GM04503 (cell line): ENCODE measurements at regions not wholly inside any gene's neighbourhood (a gene's known extent, or its start where the extent isn't known, plus 50 kb on each side); places are given as distances from the start of the nearest gene placed in this dataset.
"Not testable (repeated sequence)": the region's sequence is repeated elsewhere in the genome, so short reads cannot be mapped to it uniquely, and the experiment has no call there.

ENCODE experiments used
- DNase-seq: peaks from one replicate; pipeline ENCODE4 v3.0.0-alpha.2; 2012; ENCODE audit warnings: low read depth

DNA sequence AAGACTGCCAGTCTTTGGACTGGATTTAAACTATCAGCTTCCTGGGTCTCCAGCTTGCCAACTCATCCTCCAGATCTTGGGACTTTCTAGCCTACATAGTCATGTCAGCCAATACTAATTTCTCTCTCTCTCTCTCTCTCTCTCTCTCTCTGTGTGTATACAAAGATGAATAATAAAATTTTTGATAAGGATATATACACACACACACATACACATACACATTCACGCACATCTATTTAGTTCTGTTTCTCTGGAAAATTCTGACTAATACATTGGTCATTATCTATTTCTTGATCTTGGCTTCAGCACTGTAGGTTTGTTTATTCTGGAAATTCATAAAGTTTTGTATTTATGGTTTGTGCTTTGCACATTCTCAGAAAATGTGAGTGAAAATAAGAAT lies 1606.2 kb upstream of the NUDT12 start:
- no peak for DNase-seq

DNA sequence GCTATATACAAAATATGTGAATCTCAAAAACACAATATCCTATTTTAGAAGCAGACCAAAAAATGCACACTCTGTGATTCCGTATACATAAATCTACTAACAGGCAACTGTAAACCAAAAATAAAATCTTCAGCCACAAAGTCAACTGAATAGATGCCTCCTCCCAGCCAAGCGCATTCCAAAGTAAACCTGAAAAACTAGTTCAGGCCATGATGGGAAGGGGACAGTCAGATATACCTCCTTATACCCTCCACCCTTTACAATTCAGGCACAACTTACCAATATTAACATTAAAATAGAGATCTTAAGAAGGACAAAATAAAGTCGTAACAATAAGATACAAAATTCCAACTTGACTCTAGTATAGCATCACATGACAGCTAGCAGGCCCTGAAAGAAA lies 1604.5 kb upstream of the NUDT12 start:
- no peak for DNase-seq

- DNase-seq: no peak
These were observed 1601.0 kb upstream of the NUDT12 start for GRCh38 chr5:105163547-105163946.

DNA sequence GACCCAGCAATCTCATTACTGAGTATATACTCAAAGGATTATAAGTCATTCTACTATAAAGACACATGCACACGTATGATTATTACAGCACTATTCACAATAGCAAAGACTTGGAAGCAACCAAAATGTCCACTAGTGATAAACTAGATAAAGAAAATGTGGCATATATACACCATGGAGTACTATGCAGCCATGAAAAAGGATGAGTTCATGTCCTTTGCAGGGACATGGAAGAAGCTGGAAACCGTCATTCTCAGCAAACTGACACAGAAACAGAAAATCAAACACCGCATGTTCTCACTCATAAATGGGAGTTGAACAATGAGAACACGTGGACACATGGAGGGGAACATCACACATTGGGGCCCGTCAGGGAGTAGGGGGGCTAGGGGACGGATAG lies 1600.0 kb upstream of the NUDT12 start:
- DNase-seq: not testable (repeated sequence)

- no peak for DNase-seq
These were observed 1595.9 kb upstream of the NUDT12 start for GRCh38 chr5:105158526-105158925.

- DNase-seq: no peak
These were observed 1587.7 kb upstream of the NUDT12 start for GRCh38 chr5:105150323-105150722.

GRCh38 chr5:105146867-105147266 lies 1584.3 kb upstream of the NUDT12 start:
- DNase-seq: no peak

DNA sequence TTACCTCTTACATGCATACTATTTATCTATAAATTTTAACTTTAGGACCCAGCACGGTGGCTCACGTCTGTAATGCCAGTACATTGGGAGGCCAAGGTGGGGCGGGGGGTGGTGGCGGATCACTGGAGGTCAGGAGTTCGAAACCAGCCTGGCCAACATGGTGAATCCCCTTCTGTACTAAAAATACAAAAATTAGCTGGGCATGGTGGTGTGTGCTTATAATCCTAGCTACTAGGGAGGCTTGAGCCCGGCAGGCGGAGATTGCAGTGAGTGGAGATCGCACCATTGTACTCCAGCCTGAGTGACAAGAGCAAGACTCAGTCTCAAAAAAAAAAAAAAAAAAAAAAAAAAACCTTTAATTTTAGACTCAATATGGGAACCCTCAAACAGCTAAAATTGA lies 1582.6 kb upstream of the NUDT12 start:
- no peak for DNase-seq

GRCh38 chr5:105134328-105134727 lies 1571.7 kb upstream of the NUDT12 start:
- DNase-seq: no peak

DNA sequence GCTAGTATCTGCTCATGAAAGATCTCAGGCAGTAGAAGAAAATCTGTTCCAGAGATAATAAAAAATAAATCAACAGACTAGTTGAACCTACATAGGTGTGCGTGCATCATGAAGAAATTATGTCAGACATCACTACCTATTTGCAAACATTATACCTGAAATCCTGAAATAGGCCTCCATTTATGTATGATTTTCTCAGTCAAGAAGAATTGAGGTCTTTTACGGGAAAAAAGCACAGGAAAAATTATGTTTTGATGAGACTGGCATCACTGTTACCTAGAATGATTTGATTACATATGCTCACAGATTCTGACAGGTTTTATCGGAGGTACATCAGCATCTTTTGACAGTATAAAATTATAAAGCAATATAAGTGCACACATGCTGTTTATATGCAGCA lies 1570.5 kb upstream of the NUDT12 start:
- no peak for DNase-seq

- no peak for DNase-seq
These were observed 1570.0 kb upstream of the NUDT12 start for GRCh38 chr5:105132581-105132980.

DNA sequence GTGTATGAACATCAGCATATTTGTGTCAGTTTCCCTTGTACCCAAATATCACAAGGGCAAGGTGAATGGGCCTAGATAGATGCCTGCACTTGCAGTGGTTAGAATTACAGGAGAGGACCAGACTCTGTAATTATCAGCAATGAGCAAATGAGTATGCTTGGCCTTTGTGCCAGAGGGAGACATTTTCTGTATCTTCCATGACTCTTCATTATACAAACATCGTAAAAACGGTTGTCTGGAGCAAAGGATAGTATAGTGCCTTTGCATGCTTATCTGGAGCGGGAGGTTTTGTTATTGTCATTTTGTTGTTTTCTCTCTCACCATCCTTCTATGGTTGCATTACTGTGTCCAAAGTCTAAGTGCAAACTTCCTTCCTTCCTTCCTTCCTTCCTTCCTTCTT lies 1568.5 kb upstream of the NUDT12 start:
- no peak for DNase-seq

- DNase-seq: no peak
These were observed 1539.0 kb upstream of the NUDT12 start for GRCh38 chr5:105101577-105101976.

- DNase-seq: no peak
These were observed 1526.4 kb upstream of the NUDT12 start for GRCh38 chr5:105088961-105089360.

DNA sequence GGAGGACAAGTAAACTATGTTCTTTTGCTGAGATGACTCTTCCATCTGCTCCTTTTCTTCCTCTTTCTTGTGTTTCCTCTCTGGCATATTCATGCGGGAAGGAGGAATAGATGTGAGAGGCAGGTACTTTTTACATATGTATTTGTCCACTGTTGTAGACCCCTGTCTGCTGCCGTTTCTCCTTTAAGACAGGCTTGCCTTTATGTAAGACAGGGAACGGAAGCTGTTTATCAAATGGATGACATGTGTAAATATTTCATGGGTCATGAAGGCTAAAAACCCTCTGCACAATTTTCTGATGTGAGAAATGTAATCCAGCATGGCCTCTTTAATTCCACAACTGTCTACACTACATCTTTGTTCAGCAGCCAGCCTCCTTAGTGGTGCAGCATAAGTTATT lies 1525.5 kb upstream of the NUDT12 start:
- no peak for DNase-seq

- no peak for DNase-seq
These were observed 1495.3 kb upstream of the NUDT12 start for GRCh38 chr5:105057893-105058292.

DNA sequence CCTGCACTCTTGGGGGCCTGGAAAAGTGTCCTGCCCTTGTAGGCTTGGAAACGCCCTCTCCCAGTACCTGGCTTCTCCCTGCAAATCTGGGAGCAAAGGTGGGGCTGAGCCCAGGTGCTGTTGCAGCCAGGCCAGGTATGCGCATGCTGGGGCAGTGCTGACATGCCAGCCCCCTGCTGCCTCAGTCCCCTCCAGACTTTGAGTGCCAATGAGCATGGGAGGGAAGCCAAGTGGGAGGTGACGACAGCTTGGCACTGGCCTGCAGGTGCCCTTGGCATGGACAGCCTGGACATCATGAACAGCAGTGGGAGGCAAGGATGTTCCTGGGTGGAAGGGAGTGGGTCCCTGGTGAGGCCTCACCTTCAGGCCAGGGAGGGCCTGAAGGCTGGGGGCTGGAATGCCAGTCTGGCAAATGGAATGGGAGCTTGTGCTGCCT lies 1494.4 kb upstream of the NUDT12 start:
- DNase-seq: no peak

DNA sequence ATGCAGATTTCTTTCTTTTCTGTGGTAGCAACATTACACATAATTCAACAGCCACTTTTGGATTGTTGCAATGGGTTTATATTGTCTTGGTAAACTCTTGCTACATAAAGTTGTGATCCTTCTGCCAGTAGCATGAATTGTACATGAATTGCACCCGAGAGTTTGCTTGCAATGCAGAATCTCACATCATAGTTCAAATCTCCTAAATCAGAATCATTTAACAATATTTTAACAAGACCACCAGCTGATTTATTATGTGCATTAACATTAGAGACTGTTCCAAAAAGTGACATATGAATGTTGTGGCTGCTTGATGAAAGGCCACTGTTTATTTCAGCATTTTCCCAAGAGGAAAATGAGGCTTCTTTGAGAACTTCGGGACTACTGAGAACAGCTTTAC lies 1491.8 kb upstream of the NUDT12 start:
- DNase-seq: no peak

DNA sequence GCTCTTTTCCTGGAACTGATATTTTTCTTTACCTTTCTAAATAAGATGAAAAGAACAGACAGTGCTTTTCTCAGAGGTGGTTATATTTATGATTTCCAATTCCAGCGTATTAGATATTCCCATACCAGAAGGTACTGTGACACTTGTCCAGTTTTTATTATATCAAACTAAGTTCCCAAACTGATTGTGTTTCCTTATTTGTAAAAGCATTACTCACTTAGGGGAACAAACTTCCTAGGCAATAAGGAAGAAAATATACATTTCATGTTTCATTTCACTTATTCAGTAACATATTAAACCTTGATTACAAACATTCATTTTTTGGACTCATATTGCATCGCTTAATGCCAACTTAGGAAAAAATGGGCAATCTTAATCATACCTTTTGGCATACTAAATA lies 1480.0 kb upstream of the NUDT12 start:
- DNase-seq: no peak

DNA sequence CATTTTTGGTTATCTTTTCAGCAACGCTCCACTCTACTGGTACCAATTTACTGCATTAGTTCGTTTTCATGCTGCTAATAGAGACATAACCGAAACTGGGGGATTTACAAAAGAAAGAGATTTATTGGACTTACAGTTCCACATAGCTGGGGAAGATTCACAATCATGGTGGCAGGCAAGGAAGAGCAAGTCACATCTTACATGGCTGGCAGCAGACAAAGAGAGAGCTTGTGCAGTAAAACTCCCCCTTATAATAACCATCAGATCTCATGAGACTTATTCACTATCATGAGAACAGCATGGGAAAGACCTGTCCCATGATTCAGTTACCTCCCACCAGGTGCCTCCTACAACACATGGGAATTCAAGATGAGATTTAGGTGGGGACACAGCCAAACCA lies 1474.2 kb upstream of the NUDT12 start:
- not testable (repeated sequence) for DNase-seq

DNA sequence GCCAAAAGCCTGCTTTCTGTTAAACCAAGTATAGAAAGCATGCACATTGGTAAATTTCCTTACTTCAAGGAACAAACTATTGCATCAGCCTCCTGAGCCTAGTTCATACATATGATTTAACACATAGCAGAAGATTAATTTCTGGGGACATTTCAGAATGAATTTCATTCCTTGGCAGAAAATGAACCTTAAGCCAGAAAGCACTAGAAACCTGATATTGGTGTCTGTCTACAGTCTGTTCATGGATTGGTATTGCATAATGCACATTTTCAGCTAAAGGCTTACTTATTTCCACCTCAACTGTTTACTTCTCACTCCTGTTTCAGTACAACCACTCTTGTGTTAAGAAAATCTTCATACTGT lies 1471.8 kb upstream of the NUDT12 start:
- no peak for DNase-seq

DNA sequence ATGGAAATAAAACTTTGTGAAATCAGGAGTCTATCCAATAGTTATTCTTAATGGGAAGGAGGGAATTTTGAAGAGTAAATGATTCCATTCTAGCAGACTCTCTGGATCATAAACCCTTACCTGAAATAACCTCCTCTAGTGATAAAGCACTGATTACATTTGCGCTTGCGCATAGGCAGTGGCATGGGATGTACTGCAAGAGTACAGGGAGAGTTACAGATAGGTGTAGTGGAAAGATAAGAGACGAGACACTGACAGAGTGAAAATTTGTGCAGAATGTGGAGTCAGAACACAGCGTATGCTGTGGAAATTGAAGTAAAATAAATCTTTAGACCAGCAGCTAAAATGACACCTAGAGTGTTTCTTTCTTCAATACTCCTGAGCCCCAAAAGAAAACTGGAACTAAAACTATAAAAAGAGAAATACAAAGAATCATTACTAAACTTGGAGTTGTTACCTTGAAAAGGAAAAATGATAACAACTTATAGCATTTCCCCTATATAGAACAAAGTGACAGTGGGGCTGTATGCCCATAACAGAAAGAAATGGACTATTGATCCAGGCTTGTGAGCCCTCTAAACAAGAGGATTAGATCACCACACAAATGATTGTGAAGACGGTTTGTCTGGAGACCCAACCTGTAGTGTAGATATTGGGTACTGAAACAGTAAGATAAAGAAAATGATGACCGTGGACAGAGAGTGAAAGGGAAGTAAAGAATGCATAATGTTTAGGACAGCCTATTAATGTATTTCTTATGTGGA lies 1471.2 kb upstream of the NUDT12 start:
- no peak for DNase-seq

DNA sequence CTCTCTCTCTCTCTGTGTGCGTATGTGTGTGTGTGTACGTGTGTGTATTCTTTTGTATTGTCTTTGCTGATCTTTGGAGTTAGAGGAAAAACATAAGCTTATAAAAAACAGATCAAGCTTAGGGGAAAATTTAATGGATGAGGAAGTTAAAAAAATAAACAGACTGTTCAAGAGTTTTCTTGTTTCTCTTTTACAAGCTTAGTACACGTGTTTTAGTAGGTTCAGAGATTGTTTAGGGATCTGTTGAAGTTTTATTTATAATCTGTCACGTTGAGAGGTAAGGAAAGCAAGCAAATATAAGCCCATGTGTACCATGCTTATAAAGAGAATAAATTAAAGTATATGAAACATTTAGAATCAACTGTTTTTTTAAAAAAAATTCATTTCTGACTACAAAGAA lies 1470.3 kb upstream of the NUDT12 start:
- DNase-seq: no peak

- DNase-seq: no peak
These were observed 1467.6 kb upstream of the NUDT12 start for GRCh38 chr5:105030153-105030552.

GRCh38 chr5:105015098-105015497 lies 1452.5 kb upstream of the NUDT12 start:
- no peak for DNase-seq
